Lung (tissue), 11 donors: ENCODE measurements at regions not wholly inside any gene's neighbourhood (a gene's known extent, or its start where the extent isn't known, plus 50 kb on each side); places are given as distances from the start of the nearest gene placed in this dataset.

ENCODE experiments used
- ATAC-seq: fragments of 200-7000 bp; cut with Tn5 transposase; one replicate; pipeline ENCODE4 v1.9.1; 2020; ENCODE audit warnings: moderate number of reproducible peaks; ENCODE audit not compliant: insufficient read depth, low FRiP score
- DNase-seq, 3 donors: peaks; one replicate each; pipeline ENCODE4 v3.0.0-alpha.2; 2013 to 2017
- H3K27ac ChIP-seq, 2 donors: one replicate each; pipeline ENCODE4 v1.5.1; 2013; ENCODE audit warnings: mild to moderate bottlenecking in 2 of 2, moderate library complexity in 2 of 2, control low read depth in 1 of 2, inconsistent platforms in 1 of 2, low read depth in 1 of 2, low read length in 1 of 2
- H3K27me3 ChIP-seq, 3 donors: one replicate each; pipeline ENCODE4 v1.5.1; 2013; ENCODE audit warnings: low read length in 2 of 3; ENCODE audit not compliant: control insufficient read depth in 3 of 3, insufficient read depth in 3 of 3
- H3K36me3 ChIP-seq, 4 donors: one replicate each; pipeline ENCODE4 v1.5.1; 2013; ENCODE audit warnings: low read length in 4 of 4, mild to moderate bottlenecking in 1 of 4, moderate library complexity in 1 of 4; ENCODE audit not compliant: control insufficient read depth in 4 of 4, insufficient read depth in 4 of 4
- H3K4me1 ChIP-seq, 5 donors: one replicate each; pipeline ENCODE4 v1.5.1; 2013; ENCODE audit warnings: low read length in 5 of 5, mild to moderate bottlenecking in 2 of 5, moderate library complexity in 1 of 5; ENCODE audit not compliant: control insufficient read depth in 5 of 5, insufficient read depth in 5 of 5
- H3K4me3 ChIP-seq: one replicate; pipeline ENCODE4 v1.5.1; 2013; ENCODE audit warnings: mild to moderate bottlenecking, control low read depth, moderate library complexity
- H3K9ac ChIP-seq, 2 donors: one replicate each; pipeline ENCODE4 v1.5.1; 2013; ENCODE audit warnings: low read length in 2 of 2, control low read depth in 1 of 2; ENCODE audit not compliant: insufficient read depth in 1 of 2
- H3K9me3 ChIP-seq, 4 donors: one replicate each; pipeline ENCODE4 v1.5.1; 2013; ENCODE audit warnings: low read length in 3 of 4, mild to moderate bottlenecking in 1 of 4, moderate library complexity in 1 of 4; ENCODE audit not compliant: control insufficient read depth in 4 of 4, insufficient read depth in 3 of 4
- CTCF ChIP-seq: IDR thresholded peaks from 2 replicates; pipeline ENCODE4 v1.5.1; 2012; ENCODE audit warnings: mild to moderate bottlenecking; ENCODE audit errors: control extremely low read depth, extremely low read depth
- WGBS, 2 donors: extraction: QIAGEN DNeasy Blood & Tissue Kit; methylation state at CpG; one replicate each; pipeline ENCODE4 v1.1.7; 2013; 5-methylcytosine and 5-hydroxymethylcytosine counted together
- donor health status: control.
- donor health status: control.
- donor health status: Bipolar disorder and iron deficiency.
- donor health status: healthy.
- donor health status: DM: yes; HTN: yes; CAD: no.

- DNase-seq: no peak
- no peaks in the 10 kb centered on the region for H3K4me1 ChIP-seq
- no peaks in the 10 kb centered on the region for H3K9me3 ChIP-seq
- no peak for ATAC-seq
- H3K36me3 ChIP-seq: no peaks in the 10 kb centered on the region
- no peaks in the 10 kb centered on the region for H3K27me3 ChIP-seq
- H3K27ac ChIP-seq: no peak overlapping the region
- H3K4me3 ChIP-seq: no peak overlapping the region
- WGBS, 2 donors: 85 to 87% methylated on average over 14 of the region's 14 CpGs
- TF ChIP-seq CTCF: no peak
- H3K9ac ChIP-seq: no peak overlapping the region
These were observed 311.6 kb downstream of the QKI start for GRCh38 chr6:163726037-163726695.

GRCh38 chr6:163725008-163725941 lies 310.8 kb downstream of the QKI start:
- Histone ChIP-seq H3K9me3 (no peaks in the 10 kb centered on the region), H3K9ac (no peak overlapping the region), H3K4me1 (no peaks in the 10 kb centered on the region), H3K27ac (no peak overlapping the region), H3K4me3 (no peak overlapping the region), H3K27me3 (no peaks in the 10 kb centered on the region), H3K36me3 (no peaks in the 10 kb centered on the region)
- DNase-seq (no peak), ATAC-seq (no peak)
- 84% methylated on average over 19 of the region's 19 CpGs for WGBS, 2 donors
- TF ChIP-seq CTCF: no peak

- Histone ChIP-seq H3K9ac (no peak overlapping the region), H3K27me3 (no peaks in the 10 kb centered on the region), H3K4me3 (no peak overlapping the region), H3K9me3 (no peaks in the 10 kb centered on the region), H3K4me1 (no peaks in the 10 kb centered on the region), H3K27ac (no peak overlapping the region), H3K36me3 (no peaks in the 10 kb centered on the region)
- WGBS, 2 donors: 92 to 93% methylated on average over 8 of the region's 8 CpGs
- TF ChIP-seq CTCF: no peak
- DNase-seq (no peak), ATAC-seq (no peak)
These were observed 309.7 kb downstream of the QKI start for GRCh38 chr6:163724196-163724595.
